Activated CD8-positive, alpha-beta memory T cell treated with anti-CD3 and anti-CD28 coated beads, Interleukin-2, amount 10 ng/mL, durations not matched to agents 7 days and 5 days (primary cell): ENCODE measurements at regions not wholly inside any gene's neighbourhood (a gene's known extent, or its start where the extent isn't known, plus 50 kb on each side); places are given as distances from the start of the nearest gene placed in this dataset.
"Not testable (repeated sequence)": the region's sequence is repeated elsewhere in the genome, so short reads cannot be mapped to it uniquely, and the experiment has no call there.

Experiments
- ATAC-seq: fragments of 150-1000 bp; cut with Tn5 transposase; one replicate; pipeline ENCODE4 v1.10.0; 2021; ENCODE audit warnings: moderate library complexity
- CTCF ChIA-PET: fragments of 350-600 bp; sonication (Branson Sonifier 250); formaldehyde crosslinking; loops from one replicate; lab custom pipeline; 2021; ENCODE audit warnings: antibody characterized with exemption; lab: Charles Lee
- DNase-seq: peaks from one replicate; pipeline ENCODE4 v3.0.0-alpha.2; 2020
- H3K27ac Mint-ChIP-seq: one replicate; pipeline ENCODE4 v1.8.0; 2021; ENCODE audit warnings: mild to moderate bottlenecking, mixed read lengths
- H3K27me3 Mint-ChIP-seq: one replicate; pipeline ENCODE4 v1.8.0; 2021; ENCODE audit warnings: mixed read lengths
- H3K36me3 Mint-ChIP-seq: one replicate; pipeline ENCODE4 v1.8.0; 2021; ENCODE audit warnings: mild to moderate bottlenecking, mixed read lengths
- H3K4me1 Mint-ChIP-seq: one replicate; pipeline ENCODE4 v1.8.0; 2021; ENCODE audit warnings: mixed read lengths
- H3K4me3 Mint-ChIP-seq: one replicate; pipeline ENCODE4 v1.8.0; 2021; ENCODE audit warnings: mild to moderate bottlenecking, moderate library complexity, mixed read lengths
- H3K9me3 Mint-ChIP-seq: one replicate; pipeline ENCODE4 v1.8.0; 2022; ENCODE audit warnings: low read depth, mixed read lengths

DNA sequence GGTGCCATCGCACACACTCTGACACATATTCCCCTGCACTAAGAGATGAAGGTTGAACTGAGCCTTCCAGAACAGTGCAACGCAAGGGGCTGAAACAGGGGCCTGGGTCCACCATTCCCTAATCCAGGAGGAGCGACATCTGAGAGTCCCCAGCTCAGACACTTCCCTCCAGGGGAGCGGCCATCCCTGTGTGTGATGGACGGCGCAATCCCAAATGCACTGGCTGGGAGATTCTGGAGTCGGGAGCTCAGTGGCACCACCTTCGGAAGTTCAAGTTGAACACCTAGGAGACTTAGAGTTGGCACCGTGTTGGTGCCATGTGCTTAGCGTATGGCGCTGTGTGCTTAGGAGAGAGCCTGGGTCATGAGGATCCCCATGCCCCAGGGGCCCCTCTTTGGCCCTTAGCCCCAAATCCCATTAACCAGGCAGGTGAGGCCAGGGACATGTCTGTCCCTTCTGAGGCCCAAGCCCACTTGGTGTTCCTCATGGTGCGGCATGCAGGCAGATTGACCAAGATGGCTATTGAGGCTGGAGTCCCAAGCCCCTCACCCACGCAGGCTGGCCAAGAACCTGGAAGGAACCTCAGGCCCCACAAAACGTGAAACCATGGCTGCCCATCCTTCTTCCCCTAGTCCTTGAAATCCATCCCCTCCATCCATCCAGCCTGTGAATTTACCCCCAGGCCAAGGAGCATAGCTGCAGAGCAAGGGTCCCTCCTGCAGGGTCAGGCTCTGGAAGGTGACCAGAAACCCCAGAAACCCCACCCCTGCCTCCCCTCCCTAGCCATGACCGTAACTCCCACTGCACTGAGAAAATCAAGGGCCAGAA lies 114.1 kb upstream of the OTOS start:
- Mint-ChIP-seq H3K27ac (no peak overlapping the region), H3K36me3 (no peaks in the 10 kb centered on the region), H3K4me3 (no peak overlapping the region), H3K27me3 (no peaks in the 10 kb centered on the region), H3K4me1 (no peaks in the 10 kb centered on the region), H3K9me3 (no peaks in the 10 kb centered on the region)
- CTCF ChIA-PET: no interaction called here
- ATAC-seq (no peak), DNase-seq (no peak)

DNA sequence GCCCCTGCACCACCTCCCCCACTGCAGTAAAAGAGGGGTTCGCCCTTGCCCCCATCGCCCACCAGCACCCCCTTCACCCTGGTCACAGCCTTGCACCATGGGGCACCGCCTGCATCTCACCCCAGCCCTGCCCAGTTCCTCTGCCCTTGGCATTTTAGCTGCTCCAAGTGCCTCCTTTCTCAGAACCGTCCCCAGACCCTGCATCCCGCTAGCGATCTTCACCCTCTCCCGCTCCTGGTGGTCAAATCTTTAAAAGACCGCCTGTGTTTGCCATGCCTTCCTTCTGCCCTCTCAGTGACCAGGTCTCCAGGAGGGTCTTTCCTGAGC lies 114.7 kb upstream of the OTOS start:
- ATAC-seq: no peak

DNA sequence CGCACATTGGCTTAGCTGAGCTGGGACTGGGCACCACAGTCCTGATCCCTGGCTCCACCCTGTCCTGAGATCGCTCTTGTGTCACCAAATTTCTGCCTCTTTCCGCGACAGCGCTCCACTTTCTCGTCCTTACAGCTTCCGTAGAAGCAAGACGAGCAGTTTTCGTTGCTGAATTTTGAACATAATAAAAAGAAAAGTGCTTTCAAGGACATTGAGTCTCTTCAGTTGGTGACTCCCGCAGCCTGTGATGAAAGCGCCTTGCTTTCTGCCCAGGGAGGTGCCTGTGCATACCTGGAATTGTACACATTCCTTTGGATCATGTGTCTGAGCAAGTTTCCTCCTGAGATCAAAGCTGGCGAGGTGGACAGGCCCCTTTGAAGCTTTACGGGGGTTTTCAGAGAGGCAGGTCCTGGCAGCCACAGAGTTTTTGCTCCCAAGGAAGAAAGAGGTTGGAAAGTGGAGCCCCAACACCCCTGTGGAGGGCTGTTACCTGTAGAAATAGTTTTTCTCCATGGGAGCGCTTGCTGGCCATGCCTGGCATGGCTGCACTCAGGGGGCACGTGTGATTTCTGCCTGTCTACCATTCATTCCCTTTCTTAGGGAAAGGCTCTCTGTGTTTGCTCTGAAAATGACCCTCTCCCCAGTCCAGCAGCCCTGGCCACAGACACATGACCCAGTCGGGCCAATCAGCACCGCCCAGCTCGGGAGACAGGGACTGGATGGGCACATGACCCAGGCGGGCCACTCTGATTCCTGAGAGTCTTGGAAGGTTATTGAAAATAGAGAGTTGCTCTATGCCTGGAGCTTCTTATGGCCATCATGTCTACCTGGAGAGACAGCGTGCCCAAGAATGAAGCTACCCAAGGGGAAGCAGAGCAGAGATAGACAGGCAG lies 115.6 kb upstream of the OTOS start:
- Mint-ChIP-seq H3K4me1 (no peaks in the 10 kb centered on the region), H3K9me3 (no peaks in the 10 kb centered on the region), H3K4me3 (no peak overlapping the region), H3K27me3 (no peaks in the 10 kb centered on the region), H3K27ac (no peak overlapping the region), H3K36me3 (no peaks in the 10 kb centered on the region)
- CTCF ChIA-PET: no interaction called here
- DNase-seq (no peak), ATAC-seq (no peak)

More for the DNA sequence above, 114.7 kb upstream of the OTOS start:
- Mint-ChIP-seq H3K9me3 (no peaks in the 10 kb centered on the region), H3K27me3 (no peaks in the 10 kb centered on the region), H3K36me3 (no peaks in the 10 kb centered on the region), H3K4me1 (no peaks in the 10 kb centered on the region), H3K4me3 (no peak overlapping the region), H3K27ac (no peak overlapping the region)
- DNase-seq: no peak
- CTCF ChIA-PET: no interaction called here

DNA sequence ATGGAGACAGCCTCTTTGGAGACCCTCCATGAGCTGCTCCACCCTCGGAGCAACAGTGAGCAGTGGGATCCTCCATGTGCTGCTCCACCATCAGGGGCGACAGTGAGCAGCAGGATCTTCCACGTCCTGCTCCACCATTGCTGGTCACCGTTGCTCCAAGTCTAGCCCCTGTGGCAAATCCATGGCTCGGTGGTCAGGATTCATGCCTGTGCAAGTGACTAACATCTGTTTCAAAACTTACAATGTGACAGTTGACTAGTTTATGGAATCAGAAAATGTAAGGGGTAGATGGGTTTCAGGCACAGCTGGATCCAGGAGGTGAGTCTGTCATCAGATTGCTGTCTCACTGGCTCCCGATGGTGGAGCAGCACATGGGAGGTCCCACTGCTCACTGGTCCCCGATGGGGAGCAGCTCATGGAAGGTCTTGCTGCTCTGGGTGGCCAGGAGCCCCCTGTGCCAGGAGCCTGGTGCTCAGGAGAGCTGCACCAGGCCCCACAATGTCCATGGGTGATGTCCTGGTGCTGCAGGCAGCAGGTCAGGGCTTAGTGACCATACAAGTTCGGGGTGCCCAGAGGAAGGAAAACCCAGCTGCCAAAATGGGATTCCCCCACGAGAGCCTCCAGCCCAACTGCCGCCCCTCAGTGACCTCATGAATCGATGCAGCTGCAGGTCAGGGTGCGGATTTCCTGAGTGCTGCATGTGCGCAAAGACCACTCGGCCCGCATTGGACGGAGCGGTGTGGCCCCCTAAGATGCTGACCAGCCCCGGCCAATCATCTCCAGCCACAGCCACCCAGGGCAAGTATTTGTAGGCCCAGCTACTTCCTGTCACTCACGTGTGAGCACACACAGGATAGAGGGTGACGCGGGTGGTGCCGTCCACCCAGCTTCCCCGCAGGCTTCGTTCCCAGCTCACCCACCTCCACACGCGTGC lies 116.5 kb upstream of the OTOS start:
- H3K27ac Mint-ChIP-seq: no peak overlapping the region
- no peaks in the 10 kb centered on the region for H3K4me1 Mint-ChIP-seq
- no peaks in the 10 kb centered on the region for H3K36me3 Mint-ChIP-seq
- H3K27me3 Mint-ChIP-seq: no peaks in the 10 kb centered on the region
- CTCF ChIA-PET: no interaction called here
- peaks cover under 1% of the 10 kb centered on the region for H3K9me3 Mint-ChIP-seq
- DNase-seq (no peak), ATAC-seq (no peak)
- H3K4me3 Mint-ChIP-seq: no peak overlapping the region

DNA sequence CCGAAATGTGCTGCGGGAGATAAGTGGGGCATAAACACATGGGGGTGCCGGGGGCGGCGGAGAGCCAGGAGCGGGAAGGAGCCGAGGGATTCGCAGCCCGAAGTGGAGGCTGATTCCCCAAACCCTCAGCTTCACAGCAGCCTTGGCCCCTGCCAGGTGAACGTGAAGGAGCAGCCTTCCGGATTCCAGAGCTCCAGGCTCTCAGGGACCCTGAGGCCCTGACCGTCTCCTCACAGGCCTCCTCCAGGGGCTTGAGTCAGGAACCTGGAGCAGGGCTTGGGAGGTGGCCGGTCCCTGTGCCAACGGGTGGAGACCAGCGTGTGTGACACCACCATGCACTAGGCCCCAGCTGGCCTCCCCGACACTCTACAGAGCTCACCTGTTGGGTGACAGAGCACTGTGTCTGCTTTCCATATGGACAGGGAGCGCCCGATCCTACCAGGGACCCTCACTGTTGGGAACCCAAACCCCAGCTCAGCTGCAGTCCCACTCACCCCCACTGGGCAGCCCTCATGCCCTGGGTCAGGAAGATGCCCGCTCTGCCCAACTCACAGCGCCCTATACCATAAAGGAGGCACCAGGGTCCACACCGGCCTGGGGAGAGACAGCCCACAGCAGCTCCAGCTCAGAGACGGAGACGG lies 117.6 kb upstream of the OTOS start:
- ATAC-seq (no peak), DNase-seq (no peak)
- H3K27ac Mint-ChIP-seq: no peak overlapping the region
- peaks cover 5% of the 10 kb centered on the region for H3K9me3 Mint-ChIP-seq
- H3K27me3 Mint-ChIP-seq: no peaks in the 10 kb centered on the region
- CTCF ChIA-PET: interaction anchor here (0.6 kb wide), 1 partner anchor 38 kb away, joined by 3 read pairs; no protein-coding TSS in a partner anchor
- no peak overlapping the region for H3K4me3 Mint-ChIP-seq
- H3K4me1 Mint-ChIP-seq: no peaks in the 10 kb centered on the region
- H3K36me3 Mint-ChIP-seq: no peaks in the 10 kb centered on the region

DNA sequence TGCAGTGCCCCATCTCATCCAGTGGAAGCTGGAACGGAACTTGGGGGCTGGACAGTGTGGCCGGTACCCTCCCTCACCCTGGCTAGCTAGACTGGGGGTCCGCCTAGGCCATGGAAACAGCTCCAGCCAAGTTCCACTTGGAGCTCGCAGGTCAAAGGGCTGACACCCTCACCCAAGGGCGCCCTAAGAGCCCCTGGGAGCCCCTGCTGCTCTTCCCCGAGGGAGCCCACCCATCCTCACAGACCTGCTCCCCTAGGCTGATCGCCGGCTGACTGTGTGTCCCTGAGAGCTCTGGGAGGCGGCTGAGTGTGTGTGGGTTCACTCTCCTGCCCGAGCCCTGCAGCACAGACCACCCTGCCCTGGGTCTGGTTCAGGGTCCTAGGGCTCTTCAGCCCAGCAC lies 118.2 kb upstream of the OTOS start:
- ATAC-seq (no peak), DNase-seq (no peak)
- CTCF ChIA-PET: interaction anchor here (0.6 kb wide), 1 partner anchor 38 kb away, joined by 3 read pairs; no protein-coding TSS in a partner anchor
- Mint-ChIP-seq H3K9me3 (peaks cover 7% of the 10 kb centered on the region), H3K27me3 (no peaks in the 10 kb centered on the region), H3K4me3 (no peak overlapping the region), H3K4me1 (no peaks in the 10 kb centered on the region), H3K36me3 (no peaks in the 10 kb centered on the region), H3K27ac (no peak overlapping the region)

DNA sequence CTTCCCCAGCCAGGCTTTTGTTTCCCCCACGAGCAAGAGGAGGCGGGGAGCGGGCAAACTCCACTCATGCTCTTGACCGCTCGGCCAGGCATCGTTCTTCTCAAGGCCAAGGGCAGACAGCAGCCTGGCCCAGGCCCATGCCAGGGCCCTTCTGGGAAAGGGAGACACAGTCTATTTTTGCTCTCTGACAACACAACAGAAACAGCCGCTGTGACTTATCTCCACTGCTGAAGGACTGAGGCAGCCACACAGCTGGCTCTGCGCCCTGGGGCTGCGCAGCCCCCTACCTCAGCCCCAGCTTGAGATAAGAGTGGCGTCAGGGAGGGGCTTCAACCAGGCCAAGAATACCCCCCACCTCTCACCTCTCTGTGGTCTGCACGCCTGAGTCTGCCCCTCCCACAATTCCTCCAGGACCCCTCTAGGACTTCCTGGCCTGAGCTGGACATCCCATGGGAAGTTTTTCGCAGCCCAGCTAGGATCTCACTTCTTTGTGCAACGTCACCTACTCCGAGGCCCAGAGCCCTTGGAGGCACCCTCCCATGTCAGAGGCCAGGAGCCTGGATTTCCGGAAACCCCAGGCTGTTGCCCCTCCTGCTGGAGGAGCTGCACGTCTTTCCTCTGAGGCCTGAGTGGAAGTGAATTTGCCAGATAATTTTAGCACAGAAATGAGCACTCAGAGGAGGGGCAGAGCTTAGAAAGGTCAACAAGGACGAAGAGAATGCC lies 118.9 kb upstream of the OTOS start:
- no peaks in the 10 kb centered on the region for H3K27me3 Mint-ChIP-seq
- H3K9me3 Mint-ChIP-seq: peaks cover 7% of the 10 kb centered on the region
- no peaks in the 10 kb centered on the region for H3K36me3 Mint-ChIP-seq
- H3K4me1 Mint-ChIP-seq: no peaks in the 10 kb centered on the region
- ATAC-seq (no peak), DNase-seq (no peak)
- H3K27ac Mint-ChIP-seq: no peak overlapping the region
- no peak overlapping the region for H3K4me3 Mint-ChIP-seq
- CTCF ChIA-PET: no interaction called here

DNA sequence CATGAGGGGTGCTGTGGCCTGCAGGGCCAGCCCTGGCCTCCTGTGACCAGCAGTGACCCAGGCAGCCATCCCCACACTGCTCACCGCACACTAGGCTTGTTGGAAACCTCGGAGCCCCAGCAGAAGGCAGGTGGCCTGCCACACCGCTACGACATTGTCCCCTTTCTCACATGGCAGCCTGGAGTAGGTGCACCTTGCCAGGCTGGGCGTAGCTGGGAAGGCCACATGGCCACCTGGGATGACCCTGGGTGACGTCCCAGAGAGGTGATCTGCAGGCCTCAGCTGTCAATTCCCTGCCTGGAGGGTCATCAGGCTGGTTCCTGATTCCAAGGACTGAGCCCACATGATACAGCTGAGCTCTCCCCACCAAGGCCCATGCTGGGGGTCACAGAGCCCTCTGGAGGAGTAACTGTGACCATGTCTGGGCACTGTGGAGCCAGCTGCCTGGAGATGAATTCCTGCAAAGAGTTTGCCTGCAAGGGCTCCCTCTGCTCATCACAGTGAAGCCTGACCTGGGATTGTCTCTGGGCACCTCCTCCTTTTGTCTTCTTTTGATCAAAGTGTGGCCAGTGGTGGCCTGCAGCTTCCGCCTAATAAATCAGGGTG lies 119.6 kb upstream of the OTOS start:
- Mint-ChIP-seq H3K27me3 (no peaks in the 10 kb centered on the region), H3K9me3 (peaks cover 7% of the 10 kb centered on the region), H3K27ac (no peak overlapping the region), H3K4me3 (no peak overlapping the region), H3K36me3 (no peaks in the 10 kb centered on the region), H3K4me1 (no peaks in the 10 kb centered on the region)
- CTCF ChIA-PET: no interaction called here
- DNase-seq (no peak), ATAC-seq (no peak)

DNA sequence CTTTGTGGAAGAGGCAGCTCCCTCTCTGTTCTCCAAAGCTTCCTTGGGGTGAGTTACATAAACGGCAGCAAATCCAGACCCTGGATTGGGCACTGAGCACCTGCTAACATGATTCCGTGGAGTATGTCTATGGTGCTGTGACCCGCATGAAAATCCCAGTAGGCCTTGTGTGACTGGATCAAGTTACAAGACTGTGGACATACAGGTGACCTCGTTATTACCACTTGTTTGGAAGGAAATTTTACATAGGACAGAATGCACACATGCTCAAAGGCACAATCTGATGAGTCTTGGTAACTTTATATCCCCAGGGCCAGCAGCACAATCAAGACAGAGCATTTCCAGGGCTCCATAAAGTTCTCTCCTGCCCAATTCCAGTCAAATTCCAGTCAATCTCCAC lies 120.2 kb upstream of the OTOS start:
- no peak for DNase-seq

DNA sequence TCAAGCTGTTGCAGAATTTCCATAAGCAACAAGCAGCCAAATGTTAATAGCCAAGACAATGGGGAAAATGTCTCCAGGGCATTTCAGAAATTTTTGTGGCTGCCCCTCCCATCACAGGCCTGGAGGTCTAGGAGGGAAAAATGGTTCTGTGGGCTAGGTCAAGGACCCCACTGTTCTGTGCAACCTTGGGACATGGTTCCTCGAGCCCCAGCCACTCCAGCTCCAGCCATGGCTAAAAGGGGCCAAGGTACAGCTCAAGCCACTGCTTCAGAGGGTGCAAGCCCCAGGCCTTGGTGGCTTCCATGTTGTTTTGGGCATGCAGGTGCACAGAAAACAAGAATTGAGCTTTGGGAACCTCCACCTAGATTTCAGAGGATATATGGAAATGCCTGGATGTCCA lies 122.1 kb upstream of the OTOS start:
- H3K4me1 Mint-ChIP-seq, DNase-seq, CTCF ChIA-PET, H3K36me3 Mint-ChIP-seq, H3K27ac Mint-ChIP-seq, H3K9me3 Mint-ChIP-seq, H3K4me3 Mint-ChIP-seq, ATAC-seq: not testable (repeated sequence)
- peaks cover 16% of the 10 kb centered on the region for H3K27me3 Mint-ChIP-seq

More for the DNA sequence above, 120.2 kb upstream of the OTOS start:
- no peak overlapping the region for H3K27ac Mint-ChIP-seq
- CTCF ChIA-PET: no interaction called here
- peaks cover 7% of the 10 kb centered on the region for H3K9me3 Mint-ChIP-seq
- ATAC-seq: no peak
- no peaks in the 10 kb centered on the region for H3K36me3 Mint-ChIP-seq
- no peak overlapping the region for H3K4me3 Mint-ChIP-seq
- H3K4me1 Mint-ChIP-seq: no peaks in the 10 kb centered on the region
- peaks cover 5% of the 10 kb centered on the region for H3K27me3 Mint-ChIP-seq

DNA sequence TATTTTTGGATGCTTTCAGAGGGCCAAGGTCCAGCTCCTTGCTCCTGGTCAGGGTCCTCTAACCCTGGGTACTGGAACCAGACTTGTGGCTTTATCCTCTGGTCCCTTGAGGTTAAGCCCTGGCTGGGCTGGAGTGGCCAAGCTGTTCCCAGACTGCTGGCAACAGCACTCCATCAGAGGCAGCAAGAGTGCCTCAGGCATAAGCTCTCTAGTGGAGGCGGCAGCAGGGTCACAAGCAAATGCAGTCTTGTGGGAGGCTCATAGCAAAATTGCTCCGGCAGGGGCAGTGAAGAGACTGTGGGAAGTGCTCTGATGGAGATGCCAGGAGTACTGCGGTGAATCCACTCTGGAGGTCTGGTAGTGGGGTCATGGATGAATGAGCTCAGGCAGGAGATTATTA lies 128.9 kb upstream of the OTOS start:
- CTCF ChIA-PET: no interaction called here
- Mint-ChIP-seq H3K27ac (no peak overlapping the region), H3K4me1 (no peaks in the 10 kb centered on the region), H3K27me3 (peaks cover 45% of the 10 kb centered on the region), H3K4me3 (no peak overlapping the region), H3K36me3 (peaks cover 1% of the 10 kb centered on the region), H3K9me3 (peaks cover 4% of the 10 kb centered on the region)
- ATAC-seq: no peak
- no peak for DNase-seq

DNA sequence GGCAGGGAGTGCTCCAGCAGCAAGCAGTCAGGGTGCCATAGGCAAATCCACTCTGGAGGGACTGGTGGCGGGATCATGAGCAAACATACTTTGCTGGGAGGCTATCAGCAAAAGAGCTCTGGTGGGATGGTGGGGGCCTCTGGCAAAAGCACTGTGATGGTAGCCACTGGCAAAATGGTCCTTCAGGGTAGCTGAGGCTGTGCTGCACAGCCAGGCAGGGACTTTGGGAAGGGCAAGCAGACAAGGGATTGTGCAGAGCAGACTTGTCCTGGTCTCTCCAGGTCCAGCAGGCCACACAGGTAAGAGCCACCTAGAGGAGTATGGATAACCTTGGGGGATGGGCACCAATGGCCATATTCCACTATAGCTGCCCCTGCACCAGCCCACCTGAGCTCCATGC lies 129.4 kb upstream of the OTOS start:
- Mint-ChIP-seq H3K4me3 (no peak overlapping the region), H3K36me3 (peaks cover 1% of the 10 kb centered on the region), H3K9me3 (peaks cover 4% of the 10 kb centered on the region), H3K4me1 (no peaks in the 10 kb centered on the region), H3K27me3 (peaks cover 50% of the 10 kb centered on the region), H3K27ac (no peak overlapping the region)
- ATAC-seq: no peak
- no peak for DNase-seq
- CTCF ChIA-PET: no interaction called here
